IMR-90 (cell line): ENCODE measurements at regions not wholly inside any gene's neighbourhood (a gene's known extent, or its start where the extent isn't known, plus 50 kb on each side); places are given as distances from the start of the nearest gene placed in this dataset.
A peak's percentile ranks its signal among the peaks of the same experiment; 100 is the strongest.

Experiments used
- ATAC-seq: fragments of 200-7000 bp; cut with Tn5 transposase; 2 replicates; pipeline ENCODE4 v1.9.1; 2020; ENCODE audit warnings: low read depth, mild to moderate bottlenecking, moderate library complexity
- BruUV-seq: library from RNA; stranded (reverse); fragments of 400-500 nt; replicated peaks from 2 replicates; lab custom pipeline; 2021; lab: Mats Ljungman, UMichigan
- CTCF ChIA-PET: fragments of 300-600 bp; formaldehyde crosslinking; extraction: SDS; loops from one replicate; lab custom pipeline; 2021; ENCODE audit warnings: antibody characterized with exemption; lab: Yijun Ruan, JAX
- POLR2A ChIA-PET: fragments of 300-600 bp; sonication (Branson Sonifier 250); formaldehyde crosslinking; loops from one replicate; lab custom pipeline; 2022; ENCODE audit warnings: antibody characterized with exemption; ENCODE audit not compliant: unreplicated experiment; lab: Charles Lee
- DNase-seq: peaks from one replicate; pipeline ENCODE4 v3.0.0; 2013
- H2AFZ ChIP-seq: replicated peaks from 2 replicates; pipeline ENCODE3; 2013; ENCODE audit warnings: low read length, mild to moderate bottlenecking; ENCODE audit not compliant: poor library complexity
- H2AK5ac ChIP-seq: 2 replicates; pipeline ENCODE4 v1.6.1; 2013; ENCODE audit warnings: low read depth, low read length, inconsistent platforms
- H2AK9ac ChIP-seq: replicated peaks from 2 replicates; pipeline ENCODE3; 2013; ENCODE audit warnings: mild to moderate bottlenecking, low read depth, low read length, moderate library complexity; ENCODE audit not compliant: poor library complexity
- H2BK120ac ChIP-seq: 2 replicates; pipeline ENCODE4 v1.6.1; 2013; ENCODE audit warnings: low read depth, low read length, inconsistent platforms
- H2BK15ac ChIP-seq: 3 replicates; pipeline ENCODE4 v1.6.1; 2013; ENCODE audit warnings: low read depth, low read length, inconsistent platforms
- H2BK20ac ChIP-seq: 2 replicates; pipeline ENCODE4 v1.6.1; 2013; ENCODE audit warnings: low read depth, mild to moderate bottlenecking, inconsistent platforms, low read length, moderate library complexity
- H2BK5ac ChIP-seq: 2 replicates; pipeline ENCODE4 v1.6.1; 2013; ENCODE audit warnings: mild to moderate bottlenecking, low read depth, low read length, inconsistent platforms; ENCODE audit not compliant: poor library complexity, severe bottlenecking
- H3K14ac ChIP-seq: replicated peaks from 2 replicates; pipeline ENCODE4 v1.6.1; 2013; ENCODE audit warnings: low read depth, low read length, inconsistent platforms
- H3K18ac ChIP-seq: 2 replicates; pipeline ENCODE4 v1.6.1; 2013; ENCODE audit warnings: low read depth, low read length, control low read depth
- H3K23ac ChIP-seq: 2 replicates; pipeline ENCODE4 v1.6.1; 2013; ENCODE audit warnings: low read depth, low read length, inconsistent platforms
- H3K27ac ChIP-seq: 2 replicates; pipeline ENCODE4 v1.5.1; 2013; ENCODE audit warnings: mild to moderate bottlenecking, control low read depth, low read length; ENCODE audit not compliant: insufficient read depth
- H3K27me3 ChIP-seq: 2 replicates; pipeline ENCODE4 v1.6.1; 2013; ENCODE audit warnings: low read length; ENCODE audit not compliant: control insufficient read depth, insufficient read depth
- H3K36me3 ChIP-seq: 2 replicates; pipeline ENCODE4 v1.6.1; 2013; ENCODE audit warnings: low read length, mixed read lengths; ENCODE audit not compliant: control insufficient read depth, insufficient read depth
- H3K4ac ChIP-seq: 2 replicates; pipeline ENCODE4 v1.6.1; 2013; ENCODE audit warnings: low read depth, low read length, inconsistent platforms
- H3K4me1 ChIP-seq: 2 replicates; pipeline ENCODE4 v1.6.1; 2013; ENCODE audit warnings: low read length, mixed read lengths; ENCODE audit not compliant: control insufficient read depth, insufficient read depth
- H3K4me2 ChIP-seq: 2 replicates; pipeline ENCODE4 v1.6.1; 2013; ENCODE audit warnings: low read depth, mild to moderate bottlenecking, control low read depth, low read length, moderate library complexity
- H3K4me3 ChIP-seq: 2 replicates; pipeline ENCODE4 v1.5.1; 2013; ENCODE audit warnings: low read depth, mild to moderate bottlenecking, control low read depth, low read length, moderate library complexity; ENCODE audit not compliant: insufficient read depth
- H3K56ac ChIP-seq: 2 replicates; pipeline ENCODE4 v1.6.1; 2013; ENCODE audit warnings: low read length, inconsistent platforms; ENCODE audit not compliant: insufficient read depth; ENCODE audit errors: extremely low read depth
- H3K79me1 ChIP-seq, 2 experiments: 2 replicates each; pipeline ENCODE4 v1.6.1; 2013; ENCODE audit warnings: low read length in 2 of 2, inconsistent platforms in 1 of 2, low read depth in 1 of 2
- H3K9ac ChIP-seq: 2 replicates; pipeline ENCODE4 v1.6.1; 2013; ENCODE audit warnings: low read depth, low read length, control low read depth
- H3K9me1 ChIP-seq: 2 replicates; pipeline ENCODE4 v1.6.1; 2013; ENCODE audit warnings: low read length, inconsistent platforms; ENCODE audit not compliant: insufficient read depth
- H3K9me3 ChIP-seq: 2 replicates; pipeline ENCODE4 v1.6.1; 2013; ENCODE audit warnings: low read length; ENCODE audit not compliant: control insufficient read depth, insufficient read depth
- H4K20me1 ChIP-seq: 2 replicates; pipeline ENCODE4 v1.6.1; 2013; ENCODE audit warnings: low read length, inconsistent platforms; ENCODE audit not compliant: insufficient read depth
- H4K5ac ChIP-seq: 2 replicates; pipeline ENCODE4 v1.6.1; 2013; ENCODE audit warnings: mild to moderate bottlenecking, low read depth, low read length, control low read depth
- H4K8ac ChIP-seq, 2 experiments: 2 replicates each; pipeline ENCODE4 v1.6.1; 2013; ENCODE audit warnings: low read depth in 2 of 2, low read length in 2 of 2, control low read depth in 1 of 2, inconsistent platforms in 1 of 2
- H4K91ac ChIP-seq: 2 replicates; pipeline ENCODE4 v1.6.1; 2013; ENCODE audit warnings: low read depth, low read length, inconsistent platforms; ENCODE audit not compliant: insufficient read depth
- BHLHE40 ChIP-seq: fragments of 150-350 bp; IDR thresholded peaks from 2 replicates; pipeline ENCODE4 v1.6.1; 2016; ENCODE audit warnings: mild to moderate bottlenecking, low read depth, low read length
- CEBPB ChIP-seq: IDR thresholded peaks from 2 replicates; pipeline ENCODE4 v1.6.1; 2012; ENCODE audit warnings: low read depth, low read length, improper control_type of control experiment
- CHD1 ChIP-seq: IDR thresholded peaks from 2 replicates; pipeline ENCODE4 v1.6.1; 2012; ENCODE audit warnings: low read depth, low read length, improper control_type of control experiment
- CTCF ChIP-seq: conservative IDR thresholded peaks from 2 replicates; pipeline ENCODE4 v1.5.1; 2012; ENCODE audit warnings: mild to moderate bottlenecking, low read depth, low read length, improper control_type of control experiment
- FOS ChIP-seq: fragments of 150-350 bp; IDR thresholded peaks from 2 replicates; pipeline ENCODE4 v1.6.1; 2016; ENCODE audit warnings: low read depth, low read length
- MAFK ChIP-seq: IDR thresholded peaks from 2 replicates; pipeline ENCODE4 v1.6.1; 2012; ENCODE audit warnings: low read depth, low read length, improper control_type of control experiment
- MAZ ChIP-seq: IDR thresholded peaks from 2 replicates; pipeline ENCODE4 v1.6.1; 2012; ENCODE audit warnings: low read depth, mild to moderate bottlenecking, low read length, improper control_type of control experiment, moderate library complexity, borderline replicate concordance
- MXI1 ChIP-seq: IDR thresholded peaks from 2 replicates; pipeline ENCODE4 v1.6.1; 2012; ENCODE audit warnings: low read depth, mild to moderate bottlenecking, low read length, moderate library complexity, borderline replicate concordance
- POLR2A ChIP-seq: IDR thresholded peaks from 2 replicates; pipeline ENCODE4 v1.6.1; 2012; ENCODE audit warnings: mild to moderate bottlenecking, low read depth, low read length
- RAD21 ChIP-seq: IDR thresholded peaks from 2 replicates; pipeline ENCODE4 v1.6.1; 2012; ENCODE audit warnings: low read length, improper control_type of control experiment
- RCOR1 ChIP-seq: IDR thresholded peaks from 2 replicates; pipeline ENCODE4 v1.6.1; 2012; ENCODE audit warnings: mild to moderate bottlenecking, low read length, improper control_type of control experiment; ENCODE audit not compliant: insufficient replicate concordance
- SMC3 ChIP-seq: fragments of 150-350 bp; IDR thresholded peaks from 2 replicates; pipeline ENCODE4 v1.6.1; 2016; ENCODE audit warnings: low read depth, mild to moderate bottlenecking, antibody characterized with exemption, low read length, moderate library complexity
- USF2 ChIP-seq: fragments of 150-350 bp; IDR thresholded peaks from 2 replicates; pipeline ENCODE4 v1.6.1; 2017; ENCODE audit warnings: mild to moderate bottlenecking, antibody characterized with exemption, low read length, low read depth
- WGBS, 2 experiments: methylation state at CpG; one replicate each; pipeline versions ENCODE4 v1.1.5 to v1.1.7; 2013; ENCODE audit warnings: missing lambda C conversion rate in 2 of 2; ENCODE audit not compliant: insufficient read length in 1 of 2; ENCODE audit errors: extremely low coverage in 2 of 2; 5-methylcytosine and 5-hydroxymethylcytosine counted together
- dilution Hi-C: fragments of 300-500 bp; cut with HindIII; formaldehyde crosslinking; loops from one replicate; pipeline ENCODE4 v1.14.3; 2018; ENCODE audit warnings: low sequenced_read_pairs; ENCODE audit not compliant: unreplicated experiment
- in situ Hi-C: fragments of 300-500 bp; cut with MboI; formaldehyde crosslinking; loops from 3 replicates; pipeline ENCODE4 v1.14.3; 2019; ENCODE audit warnings: low sequenced_read_pairs, inconsistent platforms, mixed read lengths
- intact Hi-C: fragments of 100-400 bp; cut with micrococcal nuclease; formaldehyde crosslinking; loops from 2 replicates; pipeline ENCODE4 v1.10.0; 2022

GRCh38 chr4:147336252-147336651 is 144.6 kb upstream of the EDNRA start:
- Histone ChIP-seq H2AK9ac (no peak overlapping the region), H3K79me1 (no peaks in the 10 kb centered on the region), H2AFZ (no peak overlapping the region), H3K27me3 (no peaks in the 10 kb centered on the region), H4K5ac (no peak overlapping the region), H3K4me2 (no peak overlapping the region), H3K9me3 (no peaks in the 10 kb centered on the region), H3K4ac (no peak overlapping the region), H4K8ac (0 out of 4 replicates have a peak overlapping the region, but pooled peaks of 1 of the 2 experiments have one; percentile 9), H3K27ac (no peak overlapping the region), H4K20me1 (no peaks in the 10 kb centered on the region), H2BK5ac (no peak overlapping the region), H3K4me3 (no peak overlapping the region), H3K56ac (no peak overlapping the region), H2BK120ac (0 out of 2 replicates have a peak overlapping the region, but pooled peaks have one; percentile 9), H2AK5ac (no peak overlapping the region; the same call in 1 of the 2 replicates), H3K36me3 (no peaks in the 10 kb centered on the region), H3K14ac (no peak overlapping the region; the same call in 1 of the 2 replicates), H3K4me1 (peaks cover 8% of the 10 kb centered on the region), H2BK20ac (no peak overlapping the region), H3K18ac (no peak overlapping the region), H3K9me1 (peaks cover 7% of the 10 kb centered on the region), H2BK15ac (no peak overlapping the region), H4K91ac (no peak overlapping the region), H3K9ac (no peak overlapping the region), H3K23ac (no peak overlapping the region)
- DNase-seq, result no peak
- TF ChIP-seq CHD1 (no peak), CTCF (no peak), MAFK (no peak), SMC3 (no peak), MXI1 (no peak), USF2 (no peak), FOS (no peak), MAZ (no peak), POLR2A (no peak), BHLHE40 (no peak), CEBPB (no peak), RCOR1 (no peak), RAD21 (no peak)
- in situ Hi-C loops, result no loop called here
- intact Hi-C loops, result no loop called here
- no CpG with 5 or more reads among the region's 2 CpGs for whole genome bisulfite sequencing, 2 experiments
- ATAC-seq, result no peak
- no TSS peak for BruUV-seq
- ChIA-PET POLR2A (no interaction called here), CTCF (no interaction called here)
- dilution Hi-C loops, result no loop called here
